Transverse colon (tissue), 4 donors: ENCODE measurements at regions not wholly inside any gene's neighbourhood (a gene's known extent, or its start where the extent isn't known, plus 50 kb on each side); places are given as distances from the start of the nearest gene placed in this dataset.

Experiments used
- CTCF ChIP-seq, 5 experiments: fragments of 200-600 bp in 3 of 5; fragments of 450-650 bp in 2 of 5; sonication (generic) in 3 of 5; IDR thresholded peaks; 1 replicate in 2 of 5; 2 replicates in 3 of 5; pipeline ENCODE4 v1.5.1; 2016 to 2017; ENCODE audit warnings: antibody characterized with exemption in 5 of 5, inconsistent platforms in 3 of 5, mild to moderate bottlenecking in 2 of 5, moderate library complexity in 1 of 5
- POLR2AphosphoS5 ChIP-seq, 3 donors: sonication (generic); formaldehyde crosslinking; IDR thresholded peaks; one replicate each; pipeline ENCODE4 v1.6.1; 2016; ENCODE audit warnings: antibody characterized with exemption in 3 of 3

DNA sequence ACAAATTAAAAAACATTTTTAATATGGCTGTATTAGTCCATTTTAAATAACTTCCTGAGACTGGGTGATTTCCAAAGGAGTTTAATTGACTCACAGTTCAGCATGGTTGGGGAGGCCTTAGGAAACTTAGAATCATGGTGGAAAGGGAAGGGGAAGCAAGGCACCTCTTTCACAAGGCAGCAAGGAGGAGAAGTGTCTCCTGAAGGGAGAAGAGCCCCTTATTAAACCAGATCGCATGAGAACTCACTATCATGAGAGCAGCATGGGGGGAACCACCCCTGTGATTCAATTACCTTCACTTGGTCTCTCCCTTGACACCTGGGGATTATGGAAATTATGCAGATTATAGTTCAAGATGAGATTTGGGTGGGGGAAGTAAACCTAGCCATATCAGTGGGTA lies 488.6 kb downstream of the ETS1 start:
- TF ChIP-seq CTCF (IDR thresholded peaks at IDR 0.05) (no peak), POLR2AphosphoS5 (IDR thresholded peaks at IDR 0.05) (no peak)
